ENCODE measurements at regions not wholly inside any gene's neighbourhood (a gene's known extent, or its start where the extent isn't known, plus 50 kb on each side); places are given as distances from the start of the nearest gene placed in this dataset.
A peak's percentile ranks its signal among the peaks of the same experiment; 100 is the strongest.

DNA sequence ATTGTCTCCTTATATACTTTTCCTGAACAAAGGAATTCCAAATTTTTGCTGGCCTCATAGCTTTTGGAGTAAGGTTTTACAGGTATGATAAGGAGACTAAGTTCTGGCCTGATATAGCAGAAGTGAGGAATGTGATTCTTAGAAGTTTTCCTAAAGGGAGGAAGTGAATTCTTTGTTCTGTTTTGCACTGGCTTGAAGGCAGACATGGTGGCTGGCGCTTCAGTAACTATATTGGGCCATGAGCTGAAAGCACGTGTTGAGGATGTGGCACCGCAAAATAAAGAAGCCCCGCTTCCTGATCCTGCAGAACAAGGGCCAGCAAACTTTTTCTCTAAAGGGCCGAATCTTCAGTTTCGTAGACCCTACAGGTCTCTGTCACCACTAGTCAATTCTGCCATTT is 224.2 kb downstream of the SNX18 start:
- TF ChIP-seq, protein P1, sequence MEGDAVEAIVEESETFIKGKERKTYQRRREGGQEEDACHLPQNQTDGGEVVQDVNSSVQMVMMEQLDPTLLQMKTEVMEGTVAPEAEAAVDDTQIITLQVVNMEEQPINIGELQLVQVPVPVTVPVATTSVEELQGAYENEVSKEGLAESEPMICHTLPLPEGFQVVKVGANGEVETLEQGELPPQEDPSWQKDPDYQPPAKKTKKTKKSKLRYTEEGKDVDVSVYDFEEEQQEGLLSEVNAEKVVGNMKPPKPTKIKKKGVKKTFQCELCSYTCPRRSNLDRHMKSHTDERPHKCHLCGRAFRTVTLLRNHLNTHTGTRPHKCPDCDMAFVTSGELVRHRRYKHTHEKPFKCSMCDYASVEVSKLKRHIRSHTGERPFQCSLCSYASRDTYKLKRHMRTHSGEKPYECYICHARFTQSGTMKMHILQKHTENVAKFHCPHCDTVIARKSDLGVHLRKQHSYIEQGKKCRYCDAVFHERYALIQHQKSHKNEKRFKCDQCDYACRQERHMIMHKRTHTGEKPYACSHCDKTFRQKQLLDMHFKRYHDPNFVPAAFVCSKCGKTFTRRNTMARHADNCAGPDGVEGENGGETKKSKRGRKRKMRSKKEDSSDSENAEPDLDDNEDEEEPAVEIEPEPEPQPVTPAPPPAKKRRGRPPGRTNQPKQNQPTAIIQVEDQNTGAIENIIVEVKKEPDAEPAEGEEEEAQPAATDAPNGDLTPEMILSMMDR (conservative IDR thresholded peaks at IDR 0.05), result no peak
- no peak for TF ChIP-seq ZFX (IDR thresholded peaks at IDR 0.05)
- H3K27ac ChIP-seq, result no peak overlapping the region

- H3K27ac ChIP-seq, result no peak overlapping the region
- TF ChIP-seq, protein P1 (conservative IDR thresholded peaks at IDR 0.05), result no peak
- no peak for TF ChIP-seq ZFX (IDR thresholded peaks at IDR 0.05)
Observed at GRCh38 chr5:54740141-54740540, 222.6 kb downstream of the SNX18 start.

GRCh38 chr5:54739371-54739770 is 221.8 kb downstream of the SNX18 start:
- TF ChIP-seq, protein P1 (conservative IDR thresholded peaks at IDR 0.05), result no peak
- no peak for TF ChIP-seq ZFX (IDR thresholded peaks at IDR 0.05)
- no peak overlapping the region for H3K27ac ChIP-seq

GRCh38 chr5:54738973-54739367 is 221.4 kb downstream of the SNX18 start:
- no peak overlapping the region for H3K27ac ChIP-seq
- TF ChIP-seq ZFX (IDR thresholded peaks at IDR 0.05), result no peak
- TF ChIP-seq, protein P1 (conservative IDR thresholded peaks at IDR 0.05), result no peak

- peak overlapping the region; percentile 59 for H3K27ac ChIP-seq
- TF ChIP-seq, protein P1 (conservative IDR thresholded peaks at IDR 0.05), result no peak
- TF ChIP-seq ZFX (IDR thresholded peaks at IDR 0.05), result no peak
Observed at GRCh38 chr5:54738118-54738972, 220.8 kb downstream of the SNX18 start.

GRCh38 chr5:54736003-54736797 is 218.6 kb downstream of the SNX18 start:
- H3K27ac ChIP-seq, result no peak overlapping the region
- TF ChIP-seq, protein P1 (conservative IDR thresholded peaks at IDR 0.05), result no peak
- TF ChIP-seq ZFX (IDR thresholded peaks at IDR 0.05), result no peak

DNA sequence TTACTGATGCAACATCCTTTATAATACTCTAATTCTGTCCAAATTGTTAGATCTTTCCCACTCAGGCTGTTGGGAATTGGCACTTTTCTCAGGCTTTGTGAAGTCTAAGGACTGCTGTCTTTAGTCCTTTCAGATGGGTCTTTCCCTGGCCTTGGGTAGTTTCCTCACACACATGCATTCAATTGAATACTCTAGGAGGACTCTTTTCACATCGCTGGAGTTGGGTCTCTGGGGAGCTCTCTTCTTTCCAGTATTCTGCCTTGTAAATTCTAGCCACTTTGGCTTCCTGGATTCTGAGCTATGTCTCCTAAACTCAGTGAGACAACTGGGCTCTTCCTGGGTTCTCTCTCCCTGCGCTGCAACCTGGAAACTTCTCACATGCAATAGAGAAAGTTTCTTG is 215.5 kb downstream of the SNX18 start:
- TF ChIP-seq, protein P1 (conservative IDR thresholded peaks at IDR 0.05), result no peak
- no peak for TF ChIP-seq ZFX (IDR thresholded peaks at IDR 0.05)
- H3K27ac ChIP-seq, result no peak overlapping the region
